OCI-LY1 (cell line): ENCODE measurements at regions not wholly inside any gene's neighbourhood (a gene's known extent, or its start where the extent isn't known, plus 50 kb on each side); places are given as distances from the start of the nearest gene placed in this dataset.

Experiments used
- CTCF ChIP-seq: fragments of 200-600 bp; sonication (generic), shearing (Covaris generic); IDR thresholded peaks from 2 replicates; pipeline ENCODE4 v1.5.1; 2017; ENCODE audit warnings: mild to moderate bottlenecking, antibody characterized with exemption, low read length, moderate library complexity, mixed read lengths
- EZH2 ChIP-seq: fragments of 200-600 bp; sonication (generic), shearing (Covaris generic); IDR thresholded peaks from 2 replicates; pipeline ENCODE4 v1.8.0; 2017; ENCODE audit warnings: borderline replicate concordance, mixed run types, mild to moderate bottlenecking, antibody characterized with exemption, low read length, moderate library complexity, mixed read lengths

- TF ChIP-seq CTCF, result no peak
- TF ChIP-seq EZH2, result no peak
These were observed 121.7 kb downstream of the PHETA1 start for GRCh38 chr12:111247083-111247783.
